LNCAP (cell line): ENCODE measurements at regions not wholly inside any gene's neighbourhood (a gene's known extent, or its start where the extent isn't known, plus 50 kb on each side); places are given as distances from the start of the nearest gene placed in this dataset.

Experiments
- CTCF ChIP-seq: fragments of 450-650 bp; IDR thresholded peaks from 2 replicates; pipeline ENCODE4 v1.5.1; 2017; ENCODE audit warnings: mild to moderate bottlenecking

DNA sequence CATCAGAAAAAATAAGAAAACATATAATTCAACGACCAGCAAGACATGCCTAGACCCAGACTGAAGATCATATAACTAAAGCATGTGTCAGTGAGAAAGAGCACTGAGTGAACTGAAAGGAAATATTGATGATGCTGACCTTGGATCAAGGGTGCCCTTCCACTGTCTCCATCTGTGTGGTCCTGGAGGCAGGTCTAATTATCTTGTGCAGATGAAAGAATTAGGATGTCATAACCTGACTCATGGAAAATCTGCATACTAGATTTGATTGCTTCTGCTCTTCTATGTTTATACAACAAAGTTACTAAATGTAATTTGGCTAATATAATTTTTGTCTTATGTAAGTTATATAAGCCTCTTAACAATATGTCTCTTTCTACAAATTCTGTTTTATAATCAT lies 264.6 kb upstream of the TGFBR2 start:
- TF ChIP-seq CTCF = no peak

- TF ChIP-seq CTCF = no peak
These were observed 263.9 kb upstream of the TGFBR2 start for GRCh38 chr3:30342318-30343060.

GRCh38 chr3:30343067-30343831 lies 263.2 kb upstream of the TGFBR2 start:
- no peak for TF ChIP-seq CTCF

- TF ChIP-seq CTCF = no peak
These were observed 262.5 kb upstream of the TGFBR2 start for GRCh38 chr3:30343861-30344260.

DNA sequence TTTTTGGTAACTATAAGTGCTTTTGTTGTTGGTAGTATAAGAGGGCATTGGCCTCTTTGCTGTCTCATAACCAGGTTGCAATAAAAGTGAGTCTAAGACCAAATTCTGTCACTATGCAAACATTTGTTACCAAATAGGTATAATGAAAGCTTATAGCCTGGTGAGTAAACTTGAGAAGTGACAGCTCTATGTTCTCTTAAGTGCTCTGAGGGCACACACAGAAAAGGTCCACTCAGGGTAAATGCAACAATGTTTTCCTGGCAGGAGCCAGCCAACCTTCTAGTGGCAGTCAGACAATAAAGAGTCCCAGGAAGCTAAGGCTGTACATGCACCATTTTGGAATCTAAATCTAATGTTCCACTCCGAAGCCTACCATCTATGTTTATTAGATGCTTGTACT lies 262.1 kb upstream of the TGFBR2 start:
- no peak for TF ChIP-seq CTCF

- no peak for TF ChIP-seq CTCF
These were observed 259.5 kb upstream of the TGFBR2 start for GRCh38 chr3:30346933-30347320.

GRCh38 chr3:30347679-30348216 lies 258.7 kb upstream of the TGFBR2 start:
- no peak for TF ChIP-seq CTCF
